HG03039 (cell line): ENCODE measurements at regions not wholly inside any gene's neighbourhood (a gene's known extent, or its start where the extent isn't known, plus 50 kb on each side); places are given as distances from the start of the nearest gene placed in this dataset.

Experiments
- ATAC-seq: cut with Tn5 transposase; IDR thresholded peaks from one replicate; pipeline ENCODE4 v1.9.1; 2021; ENCODE audit warnings: mild to moderate bottlenecking, moderate library complexity; ENCODE audit not compliant: unreplicated experiment

DNA sequence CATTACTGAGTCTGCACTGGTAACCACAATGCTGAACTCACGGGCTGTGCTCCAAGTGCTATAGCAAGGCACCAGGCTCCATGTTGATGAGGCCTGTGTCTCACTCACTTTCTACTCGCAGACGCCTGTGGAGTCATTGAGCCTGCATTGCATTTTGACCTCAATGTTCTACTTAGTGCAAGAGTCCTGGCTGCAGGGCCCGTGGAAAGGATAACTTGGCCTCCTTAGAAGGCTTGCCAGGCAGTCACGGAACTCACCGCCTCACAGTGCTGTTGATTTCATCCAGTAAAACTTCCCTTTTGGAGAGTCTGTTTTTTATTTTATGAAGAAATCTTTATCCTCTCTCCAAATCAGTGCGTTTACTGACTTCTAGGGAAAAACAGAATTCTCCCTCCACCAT is 290.4 kb downstream of the RNF144A start:
- ATAC-seq, result no peak

DNA sequence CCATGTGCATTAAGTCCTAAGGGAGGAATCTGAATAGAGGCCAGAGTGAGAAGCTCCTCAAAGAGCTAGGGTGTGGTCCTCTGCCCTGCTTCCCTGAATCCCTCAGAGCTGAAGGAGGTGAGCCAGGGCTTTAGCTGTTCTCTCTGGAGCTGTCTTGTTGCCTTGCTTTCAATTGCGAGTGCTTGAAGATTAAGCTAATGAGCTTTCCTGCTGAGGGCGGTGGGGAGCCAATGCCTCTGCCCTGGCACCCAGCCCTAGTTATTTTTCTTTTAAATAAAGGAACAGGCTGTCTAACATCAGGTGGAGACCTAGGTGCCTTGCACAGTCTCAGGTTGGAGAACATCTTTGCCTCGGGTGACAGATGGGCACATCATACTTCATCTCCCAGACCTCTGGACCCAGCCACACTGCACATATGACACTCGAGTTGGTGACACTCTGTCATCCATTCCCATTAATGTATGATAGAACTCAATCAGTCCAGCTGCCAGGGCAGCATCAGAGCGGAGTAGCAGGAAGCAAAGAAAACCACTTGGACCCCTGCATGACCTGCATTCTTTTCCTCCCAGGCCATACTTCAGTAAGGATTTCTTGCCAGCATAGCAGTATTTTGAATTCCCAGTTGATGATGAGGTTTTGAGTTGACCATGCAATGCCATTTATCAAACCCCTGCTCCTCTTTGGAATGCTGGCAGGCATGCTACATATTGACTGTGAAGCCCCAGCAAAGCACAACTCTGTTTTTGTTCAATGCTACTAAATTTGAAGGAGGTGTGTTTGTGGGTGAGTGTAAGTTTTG is 292.7 kb downstream of the RNF144A start:
- ATAC-seq, result no peak

DNA sequence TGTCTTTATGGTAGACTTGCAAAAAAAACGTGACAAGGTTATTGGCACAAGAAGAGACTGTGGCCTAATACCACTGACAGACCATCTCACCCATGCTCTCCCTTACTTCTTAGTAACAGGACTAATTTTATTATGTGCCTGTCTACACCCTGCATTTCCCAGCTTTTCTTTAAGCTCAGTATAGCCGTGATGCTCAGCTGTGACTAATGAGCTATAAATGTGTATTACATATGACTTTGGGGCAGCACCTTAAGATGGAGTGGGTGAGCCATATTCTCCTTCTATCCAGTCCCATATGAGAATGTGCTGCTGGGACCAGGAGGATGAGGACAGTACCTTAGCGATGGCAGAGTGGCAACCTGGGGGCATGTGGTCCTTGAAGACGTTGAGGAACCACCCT is 293.5 kb downstream of the RNF144A start:
- no peak for ATAC-seq

DNA sequence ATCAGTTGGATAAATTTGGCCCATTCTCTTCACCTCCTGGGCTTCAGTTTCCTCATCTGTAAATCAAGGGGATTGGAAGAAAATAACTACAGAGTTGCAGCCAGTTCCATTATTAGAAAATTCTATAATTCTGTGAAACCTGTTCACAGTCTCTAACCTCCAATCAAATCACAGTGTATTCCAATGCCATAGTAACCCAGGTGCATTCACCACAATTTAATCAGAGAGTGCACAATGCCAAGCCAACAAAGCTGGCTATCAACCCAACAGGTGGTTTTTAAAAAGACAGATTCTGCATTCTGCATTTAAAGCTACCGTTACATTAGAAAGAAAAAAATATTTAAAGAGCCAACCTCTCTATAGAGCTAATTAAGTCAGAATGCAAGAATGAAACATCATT is 308.6 kb downstream of the RNF144A start:
- ATAC-seq, result no peak

DNA sequence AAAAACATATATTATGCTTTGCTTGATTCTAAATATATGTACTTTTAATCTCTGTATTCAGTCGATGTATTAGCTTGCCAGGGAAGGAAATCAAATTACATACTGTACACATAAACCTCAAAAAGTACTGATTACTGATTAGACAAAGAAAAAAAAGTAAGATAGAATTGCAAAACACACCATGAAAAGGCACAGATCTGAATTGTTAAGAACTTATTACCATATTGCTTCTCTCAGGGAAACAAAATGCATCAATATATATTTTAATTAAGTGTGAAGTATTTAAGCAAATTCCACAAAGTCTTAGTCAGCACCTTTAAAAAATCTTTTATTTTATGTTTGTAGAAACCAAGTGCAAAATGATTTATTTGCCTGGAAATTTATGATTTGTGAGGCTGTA is 309.3 kb downstream of the RNF144A start:
- no peak for ATAC-seq

DNA sequence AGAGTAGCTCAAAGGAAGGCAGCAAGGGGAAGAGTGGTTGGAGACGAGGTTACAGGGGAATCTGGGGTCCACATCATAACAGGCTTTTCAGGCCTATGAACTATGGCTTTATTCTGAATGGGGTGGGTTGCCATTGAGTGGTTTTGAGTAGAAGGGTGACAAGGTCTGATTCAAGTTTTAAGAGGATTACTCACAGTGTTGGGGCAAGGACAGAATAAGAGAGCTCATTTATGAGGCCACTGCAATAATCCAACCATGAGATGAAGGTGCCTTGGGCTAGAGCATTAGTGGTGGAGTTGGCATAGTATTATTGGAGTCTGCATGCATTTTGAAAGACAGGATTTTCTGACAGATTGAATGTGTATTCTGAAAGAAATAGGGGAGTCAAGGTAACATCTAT is 315.9 kb downstream of the RNF144A start:
- ATAC-seq, result no peak

DNA sequence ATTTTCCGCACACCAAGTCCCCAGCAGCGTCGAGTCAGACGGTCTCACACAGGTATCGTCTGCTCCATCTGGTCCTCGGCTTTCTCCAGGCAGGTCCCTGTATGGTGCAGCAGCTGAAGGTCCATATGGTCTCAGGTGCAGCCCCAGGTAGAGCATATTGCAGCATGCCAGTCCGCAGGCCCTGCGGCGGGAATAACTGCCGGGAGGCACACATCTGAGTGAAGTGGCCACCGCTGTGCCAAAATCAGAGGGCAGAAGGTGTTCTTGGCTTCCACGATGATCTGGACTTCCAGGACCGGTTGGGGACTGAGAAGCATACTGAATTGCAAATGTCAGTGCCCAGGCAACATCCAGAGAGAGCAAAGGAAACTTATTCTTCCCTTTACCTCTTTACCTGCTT is 320.3 kb downstream of the RNF144A start:
- ATAC-seq, result no peak

DNA sequence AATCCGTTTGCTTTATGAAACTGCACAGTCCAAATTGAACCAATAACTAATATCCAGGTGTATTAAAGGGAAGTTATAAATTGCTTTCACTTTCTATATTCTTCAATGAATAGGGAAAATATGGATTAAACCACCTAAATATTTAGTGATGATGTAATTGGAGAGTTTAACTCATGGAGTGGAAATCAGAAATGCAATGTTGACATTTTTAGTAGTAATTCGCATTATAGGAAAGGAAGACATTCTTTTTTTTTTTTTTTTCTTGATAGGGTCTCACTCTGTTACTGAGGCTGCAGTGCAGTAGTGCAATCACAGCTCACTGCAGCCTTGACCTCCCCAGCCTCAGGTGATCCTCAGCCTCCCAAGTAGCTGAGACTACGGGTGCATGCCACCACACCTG is 321.9 kb downstream of the RNF144A start:
- ATAC-seq, result no peak

DNA sequence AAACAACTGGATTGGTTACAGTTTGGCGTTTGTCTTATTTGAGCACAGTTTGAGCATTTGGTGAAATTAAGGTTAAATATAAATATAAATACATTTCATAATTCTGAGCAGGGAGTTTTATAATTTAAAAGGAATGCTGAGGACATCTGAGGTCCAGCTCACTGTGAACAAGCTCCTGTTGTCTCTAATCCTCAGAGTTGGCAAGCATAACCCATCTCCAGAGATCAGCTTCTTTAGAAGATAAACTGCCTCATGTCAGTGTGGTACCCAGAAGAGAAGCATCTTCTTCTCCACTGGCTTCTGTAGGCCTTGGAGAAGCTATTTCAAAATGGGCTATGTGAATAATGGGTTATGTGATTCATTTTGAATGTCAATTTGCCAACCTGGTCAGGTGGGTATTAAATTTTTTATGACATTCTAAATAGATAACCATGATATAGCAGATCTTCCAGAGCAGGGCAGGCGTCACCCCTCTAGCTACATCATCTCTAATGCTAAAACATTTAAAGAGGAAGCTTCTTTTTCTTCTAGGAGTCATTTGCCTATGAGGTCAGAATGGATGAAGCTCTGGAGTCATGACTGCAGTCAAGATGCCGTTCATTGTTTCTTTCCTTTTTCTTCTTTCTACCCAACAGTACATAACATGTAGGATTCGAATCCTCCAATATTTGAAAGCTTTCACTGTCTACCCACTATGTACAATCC is 324.0 kb downstream of the RNF144A start:
- ATAC-seq, result no peak

DNA sequence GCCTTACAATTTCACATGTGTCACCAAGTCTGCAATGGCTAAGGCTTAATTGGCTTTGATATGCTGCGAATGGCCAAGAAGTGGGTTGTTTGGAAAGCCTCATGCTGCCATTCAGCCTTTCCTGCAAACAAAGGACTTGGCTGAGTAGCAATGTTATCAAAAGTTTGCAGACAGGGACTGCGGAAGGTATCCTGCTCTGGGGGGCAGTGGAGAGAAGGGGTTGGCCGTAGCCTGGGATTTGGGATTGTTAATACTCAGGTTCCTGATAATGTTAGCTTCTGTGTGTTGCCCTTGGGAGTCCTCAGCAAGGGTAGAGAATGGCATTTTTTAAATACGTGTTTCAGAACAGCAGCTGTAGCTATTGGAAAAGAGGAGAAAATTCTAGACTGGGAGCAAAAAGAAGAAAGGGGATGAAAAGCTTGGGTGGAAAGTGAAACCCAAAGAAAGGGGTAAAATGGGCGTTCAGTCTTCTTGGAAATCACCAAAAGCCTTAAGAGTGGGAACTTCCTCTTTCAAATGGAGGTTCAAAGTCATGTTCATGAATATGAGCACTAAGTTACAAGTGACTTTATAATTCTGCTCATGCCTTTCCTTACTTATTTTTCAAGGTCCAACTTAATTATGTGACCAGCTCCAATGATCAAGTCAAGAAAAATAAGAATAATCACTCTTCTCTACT is 325.1 kb downstream of the RNF144A start:
- no peak for ATAC-seq

DNA sequence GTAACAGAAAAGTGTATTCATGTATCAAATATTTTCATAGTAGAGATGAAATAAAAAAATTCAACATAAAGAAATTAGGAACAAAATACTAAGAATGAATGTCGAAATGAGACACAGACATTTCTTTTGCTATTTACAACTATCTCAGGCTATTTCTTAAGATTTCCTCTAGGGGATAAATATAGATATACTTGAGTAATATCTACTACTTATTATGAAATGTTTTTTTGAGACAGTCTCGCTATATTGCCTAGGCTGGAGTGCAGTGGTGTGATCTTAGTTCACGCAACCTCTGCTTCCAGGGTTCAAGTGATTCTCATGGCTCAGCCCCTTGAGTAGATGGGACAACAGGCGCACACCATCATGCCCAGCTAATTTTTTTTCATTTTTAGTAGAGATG is 326.1 kb downstream of the RNF144A start:
- ATAC-seq, result no peak

DNA sequence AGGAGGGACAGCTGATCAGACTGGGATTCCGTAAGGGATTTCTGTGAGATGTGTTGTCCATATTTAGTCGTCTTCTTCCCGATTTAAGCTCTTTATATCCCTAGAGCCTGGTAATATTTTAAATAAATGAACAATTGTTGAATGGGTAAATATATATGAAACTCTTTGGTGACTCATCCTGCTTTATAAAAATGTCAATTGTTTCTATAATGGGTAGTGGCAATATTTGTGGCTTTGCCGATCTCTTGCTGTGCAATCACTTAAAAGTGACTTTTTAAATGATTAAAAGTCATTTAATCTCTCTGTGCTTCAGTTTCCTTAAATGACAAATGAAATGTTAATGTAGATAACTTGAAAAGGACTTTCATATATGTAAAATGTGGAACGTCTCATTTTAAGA is 339.2 kb downstream of the RNF144A start:
- no peak for ATAC-seq

DNA sequence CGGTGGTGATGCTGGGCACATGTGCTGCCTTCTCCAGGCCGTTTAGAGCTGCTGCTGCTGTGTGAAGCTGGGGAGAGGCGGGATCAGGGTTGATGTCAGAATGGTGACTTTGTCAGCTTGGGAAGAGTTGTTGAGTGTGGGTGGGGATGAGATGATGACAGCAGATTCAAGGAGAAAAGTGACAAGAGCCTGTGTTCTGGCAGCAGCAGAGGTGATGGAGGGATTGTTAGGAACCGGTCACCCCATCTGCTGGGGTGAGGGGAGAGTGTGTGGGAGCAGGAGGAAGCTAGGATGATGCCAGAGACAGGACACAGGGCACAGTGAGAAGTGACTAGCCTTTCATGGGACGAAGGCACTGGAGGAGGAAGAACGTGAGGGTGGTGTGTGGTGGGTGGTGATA is 345.5 kb downstream of the RNF144A start:
- no peak for ATAC-seq

DNA sequence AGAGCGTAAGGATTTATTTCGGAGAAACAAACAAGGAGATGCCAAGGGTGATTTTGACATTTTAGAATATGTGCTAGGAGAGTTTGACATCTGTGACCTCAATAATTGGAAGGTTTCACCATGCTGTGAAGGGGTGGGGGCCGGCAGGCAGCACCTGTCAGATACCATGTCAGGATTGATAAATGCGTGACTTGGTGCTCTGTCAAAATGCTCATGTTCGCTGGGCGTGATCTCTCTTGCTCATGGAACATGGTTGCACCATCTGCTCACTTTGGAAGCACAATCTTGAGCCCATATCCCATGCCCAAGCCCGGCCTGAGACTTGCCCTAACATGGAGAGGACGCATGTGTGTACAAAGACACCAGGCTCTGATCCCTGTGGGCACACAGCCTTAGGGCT is 347.6 kb downstream of the RNF144A start:
- no peak for ATAC-seq

DNA sequence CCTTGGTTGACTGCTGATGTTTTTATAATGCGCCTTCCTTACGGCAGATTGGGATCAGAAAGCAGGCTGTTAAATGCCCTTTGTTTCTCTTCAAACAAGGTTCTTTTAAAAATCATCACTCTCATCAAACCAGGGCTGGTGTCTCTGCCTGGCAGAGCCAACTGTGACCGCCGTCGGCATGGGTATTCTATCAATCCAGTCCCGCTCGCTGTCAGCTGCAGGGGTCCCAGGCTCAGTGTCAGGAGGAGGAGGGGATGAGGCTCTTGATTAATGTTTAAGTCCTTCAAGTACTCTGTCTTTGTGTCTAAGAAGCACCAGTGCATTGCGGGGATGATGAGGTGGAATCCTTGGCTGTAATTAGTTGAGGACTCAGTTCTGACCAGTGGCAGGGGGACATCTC is 348.1 kb downstream of the RNF144A start:
- ATAC-seq, result no peak

DNA sequence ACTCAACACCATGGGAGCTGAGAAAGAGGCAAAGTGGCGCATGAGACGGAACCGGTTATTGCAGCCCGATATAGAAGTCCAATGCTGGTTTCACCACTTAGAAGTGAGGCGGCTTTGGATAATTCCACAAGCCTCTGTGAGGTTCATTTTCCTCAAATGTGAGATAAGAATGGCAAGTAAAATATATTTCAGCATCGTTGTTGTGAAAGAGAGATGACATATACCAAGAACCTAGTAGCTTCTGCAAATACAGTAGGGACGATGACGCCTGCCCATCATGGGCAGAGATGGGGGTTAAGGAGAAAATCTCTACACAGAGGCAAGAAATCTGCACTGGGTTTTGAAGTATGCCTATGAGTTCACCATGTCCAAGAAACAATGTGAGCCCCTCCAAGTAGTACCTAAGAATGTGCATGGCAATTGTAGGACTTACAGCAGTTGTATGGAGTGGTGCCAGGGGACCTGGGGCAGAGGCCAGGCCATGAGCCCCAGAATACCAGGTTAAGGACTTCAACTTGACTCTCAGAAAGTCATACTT is 352.0 kb downstream of the RNF144A start:
- ATAC-seq, result no peak

DNA sequence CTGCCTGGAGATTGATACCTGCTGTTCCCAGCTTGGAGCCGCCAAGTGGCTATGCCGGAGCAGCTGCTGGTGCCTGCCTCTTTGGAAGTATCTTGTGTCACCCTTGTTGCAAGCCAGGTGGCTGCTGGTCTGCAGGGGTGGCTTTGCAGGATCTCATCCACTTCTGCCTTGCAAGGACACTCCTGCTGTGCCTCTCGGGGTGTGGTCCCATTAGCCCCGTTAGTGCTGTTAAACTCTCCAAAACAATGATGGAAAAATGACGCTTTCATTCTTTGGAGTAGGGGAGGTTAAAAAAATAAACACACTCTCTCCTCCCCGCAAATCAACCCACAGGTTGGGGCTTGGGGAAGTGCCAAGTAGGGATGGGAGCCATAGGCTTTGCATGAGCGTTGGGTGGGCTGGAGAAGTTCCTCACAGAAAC is 352.8 kb downstream of the RNF144A start:
- no peak for ATAC-seq

DNA sequence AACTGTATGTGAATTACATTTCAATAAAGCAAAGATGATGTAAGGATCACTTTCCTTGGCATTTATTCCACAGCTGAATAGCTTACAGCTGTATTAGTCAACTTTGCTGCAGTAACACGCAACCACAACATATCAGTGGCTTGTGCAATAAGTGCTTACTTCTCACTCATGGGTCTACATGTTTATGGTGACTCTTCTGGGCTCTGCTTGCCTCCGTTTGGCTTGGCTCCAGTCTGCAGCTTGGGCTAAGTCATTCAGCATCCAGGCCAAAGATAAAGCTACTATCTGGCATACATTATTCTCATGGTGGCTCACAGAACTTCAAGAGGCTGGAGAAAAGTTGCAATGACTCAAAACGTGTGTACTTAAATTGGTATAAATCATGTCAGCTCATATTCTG is 355.0 kb downstream of the RNF144A start:
- no peak for ATAC-seq

DNA sequence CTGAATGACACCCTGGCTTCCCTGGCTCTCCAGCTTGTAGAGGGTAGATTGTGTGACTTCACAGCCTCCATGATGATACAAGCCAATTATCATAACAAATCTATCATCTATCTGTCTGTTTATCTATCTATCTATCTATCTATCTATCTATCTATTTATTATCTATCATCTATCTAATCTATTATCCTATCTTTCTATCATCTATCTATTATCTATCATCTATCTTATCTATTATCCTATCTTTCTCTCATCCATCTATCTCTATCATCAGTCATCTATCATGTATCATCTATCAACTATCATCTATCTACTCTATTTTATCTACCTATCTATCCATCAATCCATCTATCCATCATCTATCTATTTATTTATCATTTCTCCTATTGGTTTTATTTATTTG is 361.8 kb downstream of the RNF144A start:
- no peak for ATAC-seq

DNA sequence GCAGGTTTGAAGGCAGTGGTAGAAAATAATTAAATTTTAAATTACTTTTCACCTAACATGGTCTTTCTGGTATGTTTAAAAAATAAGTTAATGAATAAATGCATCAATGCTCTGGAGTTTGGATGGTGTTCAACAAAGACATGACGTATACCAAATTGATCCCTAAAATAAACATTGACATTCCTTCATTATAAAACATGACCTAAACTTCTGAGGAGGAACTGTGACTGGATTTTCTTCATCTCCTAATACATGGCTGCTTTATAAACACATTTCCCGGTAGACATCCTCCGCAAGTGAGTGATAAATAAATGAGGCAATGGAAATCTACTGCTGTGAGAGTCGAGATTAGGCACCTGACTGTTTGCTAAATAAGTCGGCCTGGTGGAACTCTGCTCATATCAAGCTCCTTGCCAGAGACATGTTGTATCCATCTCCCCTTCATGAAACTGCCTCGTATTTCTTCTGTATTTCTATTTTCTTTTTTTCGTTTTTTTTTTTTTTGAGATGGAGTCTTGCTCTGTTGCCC is 362.3 kb downstream of the RNF144A start:
- no peak for ATAC-seq

DNA sequence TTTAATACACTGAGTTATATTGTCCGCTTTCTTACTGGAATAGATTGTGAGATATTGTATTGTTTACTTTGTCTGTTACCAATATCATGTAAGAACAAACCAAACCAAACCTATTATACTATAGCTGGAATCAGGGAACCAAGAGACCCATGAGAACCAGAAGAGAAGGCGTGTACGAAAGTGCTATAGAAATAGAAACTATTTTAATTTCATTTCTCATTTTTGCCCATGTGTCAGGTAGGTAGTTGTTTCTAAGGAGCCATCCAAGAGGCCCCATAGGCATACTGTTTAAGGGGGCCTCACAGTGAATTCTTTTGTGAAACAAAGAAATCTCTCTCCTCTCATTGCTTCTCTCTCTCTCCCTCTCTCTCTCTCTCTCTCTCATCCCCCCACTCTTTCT is 363.6 kb downstream of the RNF144A start:
- ATAC-seq, result no peak
